ENCODE measurements at regions not wholly inside any gene's neighbourhood (a gene's known extent, or its start where the extent isn't known, plus 50 kb on each side); places are given as distances from the start of the nearest gene placed in this dataset.

- DNase-seq (ENCODE audit: low read depth in 3 of 3), result no peak
Observed at GRCh38 chr20:23205611-23206041, 119.5 kb upstream of the CD93 start.

- no peak for DNase-seq (ENCODE audit: low read depth in 3 of 3)
Observed at GRCh38 chr20:23205211-23205610, 119.1 kb upstream of the CD93 start.

- no peak for DNase-seq (ENCODE audit: low read depth in 3 of 3)
Observed at GRCh38 chr20:23203951-23204730, 118.0 kb upstream of the CD93 start.

GRCh38 chr20:23203310-23203709, 117.2 kb upstream of the CD93 start:
- no peak for DNase-seq (ENCODE audit: low read depth in 3 of 3)

- DNase-seq (ENCODE audit: low read depth in 3 of 3), result no peak
Observed at GRCh38 chr20:23201658-23202057, 115.5 kb upstream of the CD93 start.

- no peak for DNase-seq (ENCODE audit: low read depth in 3 of 3)
Observed at GRCh38 chr20:23200914-23201313, 114.8 kb upstream of the CD93 start.

- no peak for DNase-seq (ENCODE audit: low read depth in 3 of 3)
Observed at GRCh38 chr20:23200413-23200812, 114.3 kb upstream of the CD93 start.

- DNase-seq (ENCODE audit: low read depth in 3 of 3), result no peak
Observed at GRCh38 chr20:23199356-23199755, 113.2 kb upstream of the CD93 start.

- no peak for DNase-seq (ENCODE audit: low read depth in 3 of 3)
Observed at GRCh38 chr20:23198815-23199214, 112.7 kb upstream of the CD93 start.

GRCh38 chr20:23197836-23198235, 111.7 kb upstream of the CD93 start:
- no peak for DNase-seq (ENCODE audit: low read depth in 3 of 3)

- DNase-seq (ENCODE audit: low read depth in 3 of 3), result no peak
Observed at GRCh38 chr20:23195636-23196035, 109.5 kb upstream of the CD93 start.

- DNase-seq (ENCODE audit: low read depth in 3 of 3), result no peak
Observed at GRCh38 chr20:23193801-23194384, 107.8 kb upstream of the CD93 start.

GRCh38 chr20:23192469-23192868, 106.3 kb upstream of the CD93 start:
- no peak for DNase-seq (ENCODE audit: low read depth in 3 of 3)

GRCh38 chr20:23190557-23190956, 104.4 kb upstream of the CD93 start:
- DNase-seq (ENCODE audit: low read depth in 3 of 3), result no peak

- DNase-seq (ENCODE audit: low read depth in 3 of 3), result no peak
Observed at GRCh38 chr20:23189854-23190253, 103.7 kb upstream of the CD93 start.

- DNase-seq (ENCODE audit: low read depth in 3 of 3), result no peak
Observed at GRCh38 chr20:23189341-23189740, 103.2 kb upstream of the CD93 start.

GRCh38 chr20:23188377-23189169, 102.4 kb upstream of the CD93 start:
- no peak for DNase-seq (ENCODE audit: low read depth in 3 of 3)

GRCh38 chr20:23187751-23188150, 101.6 kb upstream of the CD93 start:
- no peak for DNase-seq (ENCODE audit: low read depth in 3 of 3)

GRCh38 chr20:23186808-23187207, 100.7 kb upstream of the CD93 start:
- DNase-seq (ENCODE audit: low read depth in 3 of 3), result no peak

GRCh38 chr20:23180451-23180921, 94.4 kb upstream of the CD93 start:
- DNase-seq (ENCODE audit: low read depth in 3 of 3), result no peak

GRCh38 chr20:23179766-23180403, 93.8 kb upstream of the CD93 start:
- DNase-seq (ENCODE audit: low read depth in 3 of 3), result no peak

- no peak for DNase-seq (ENCODE audit: low read depth in 3 of 3)
Observed at GRCh38 chr20:23178806-23179205, 92.7 kb upstream of the CD93 start.

Measured in stimulated activated CD4-positive, alpha-beta T cell treated with anti-CD3 and anti-CD28 coated beads, TNF-alpha, amount 100 ng/mL, for 48 hours (primary cell).